ENCODE measurements at regions not wholly inside any gene's neighbourhood (a gene's known extent, or its start where the extent isn't known, plus 50 kb on each side); places are given as distances from the start of the nearest gene placed in this dataset.

GRCh38 chr6:86793649-86794048, 143.7 kb upstream of the HTR1E start:
- Histone ChIP-seq H3K36me3 (ENCODE audit: control insufficient read depth, insufficient read depth, low read length) (no peaks in the 10 kb centered on the region), H3K9me3 (ENCODE audit: control insufficient read depth, low read length) (peaks cover 5% of the 10 kb centered on the region), H3K9ac (ENCODE audit: extremely low read depth, low read length, poor library complexity, severe bottlenecking) (no peak overlapping the region), H3K27ac (ENCODE audit: low read depth, low read length) (no peak overlapping the region), H3K4me3 (ENCODE audit: low read length) (no peak overlapping the region), H3K4me1 (ENCODE audit: control insufficient read depth, insufficient read depth, low read length) (no peaks in the 10 kb centered on the region), H3K27me3 (ENCODE audit: control insufficient read depth, insufficient read depth, low read length, poor library complexity, severe bottlenecking) (no peaks in the 10 kb centered on the region)
- Mint-ChIP-seq H3K4me1 (no peaks in the 10 kb centered on the region), H3K9me3 (peaks cover 20% of the 10 kb centered on the region), H3K27ac (no peak overlapping the region), H3K27me3 (ENCODE audit: insufficient read depth) (peaks cover 2% of the 10 kb centered on the region), H3K36me3 (ENCODE audit: low read depth) (no peaks in the 10 kb centered on the region), H3K4me3 (no peak overlapping the region)
- TF ChIP-seq CTCF (conservative IDR thresholded peaks at IDR 0.05) = no peak
- no peak for DNase-seq
- WGBS, 2 experiments (ENCODE audit: insufficient coverage in 1 of 2, insufficient read length in 1 of 2) = 88% methylated on average over 1 of the region's 1 CpG; no CpG with 5 or more reads in 1 of the 2 experiments

GRCh38 chr6:86791476-86791875, 145.9 kb upstream of the HTR1E start:
- H3K4me1 Mint-ChIP-seq = peaks cover 2% of the 10 kb centered on the region
- no peak for DNase-seq
- H3K9ac ChIP-seq (ENCODE audit: extremely low read depth, low read length, poor library complexity, severe bottlenecking) = no peak overlapping the region
- H3K36me3 ChIP-seq (ENCODE audit: control insufficient read depth, insufficient read depth, low read length) = no peaks in the 10 kb centered on the region
- H3K9me3 Mint-ChIP-seq = peaks cover 4% of the 10 kb centered on the region
- TF ChIP-seq CTCF (conservative IDR thresholded peaks at IDR 0.05) = no peak
- 100% methylated on average over 1 of the region's 1 CpG; no CpG with 5 or more reads in 1 of the 2 experiments for WGBS, 2 experiments (ENCODE audit: insufficient coverage in 1 of 2, insufficient read length in 1 of 2)
- H3K4me3 Mint-ChIP-seq = no peak overlapping the region
- no peak overlapping the region for H3K27ac Mint-ChIP-seq
- peaks cover 4% of the 10 kb centered on the region for H3K27me3 ChIP-seq (ENCODE audit: control insufficient read depth, insufficient read depth, low read length, poor library complexity, severe bottlenecking)
- H3K9me3 ChIP-seq (ENCODE audit: control insufficient read depth, low read length) = peaks cover 10% of the 10 kb centered on the region
- H3K27me3 Mint-ChIP-seq (ENCODE audit: insufficient read depth) = peaks cover 8% of the 10 kb centered on the region
- H3K4me1 ChIP-seq (ENCODE audit: control insufficient read depth, insufficient read depth, low read length) = no peaks in the 10 kb centered on the region
- no peak overlapping the region for H3K27ac ChIP-seq (ENCODE audit: low read depth, low read length)
- no peak overlapping the region for H3K4me3 ChIP-seq (ENCODE audit: low read length)
- no peaks in the 10 kb centered on the region for H3K36me3 Mint-ChIP-seq (ENCODE audit: low read depth)

GRCh38 chr6:86789779-86790411, 147.4 kb upstream of the HTR1E start:
- no peak overlapping the region for H3K4me3 Mint-ChIP-seq
- H3K9me3 Mint-ChIP-seq = no peaks in the 10 kb centered on the region
- no peaks in the 10 kb centered on the region for H3K36me3 Mint-ChIP-seq (ENCODE audit: low read depth)
- DNase-seq = no peak
- H3K9ac ChIP-seq (ENCODE audit: extremely low read depth, low read length, poor library complexity, severe bottlenecking) = no peak overlapping the region
- peaks cover 4% of the 10 kb centered on the region for H3K27me3 ChIP-seq (ENCODE audit: control insufficient read depth, insufficient read depth, low read length, poor library complexity, severe bottlenecking)
- peaks cover 6% of the 10 kb centered on the region for H3K27me3 Mint-ChIP-seq (ENCODE audit: insufficient read depth)
- H3K27ac Mint-ChIP-seq = no peak overlapping the region
- H3K36me3 ChIP-seq (ENCODE audit: control insufficient read depth, insufficient read depth, low read length) = no peaks in the 10 kb centered on the region
- no peak for TF ChIP-seq CTCF (conservative IDR thresholded peaks at IDR 0.05)
- H3K27ac ChIP-seq (ENCODE audit: low read depth, low read length) = no peak overlapping the region
- peaks cover 10% of the 10 kb centered on the region for H3K9me3 ChIP-seq (ENCODE audit: control insufficient read depth, low read length)
- H3K4me1 ChIP-seq (ENCODE audit: control insufficient read depth, insufficient read depth, low read length) = peaks cover 6% of the 10 kb centered on the region
- WGBS, 2 experiments (ENCODE audit: insufficient coverage in 1 of 2, insufficient read length in 1 of 2) = 91% methylated on average over 2 of the region's 2 CpGs; no CpG with 5 or more reads in 1 of the 2 experiments
- H3K4me3 ChIP-seq (ENCODE audit: low read length) = no peak overlapping the region
- peaks cover 15% of the 10 kb centered on the region for H3K4me1 Mint-ChIP-seq

Data from endodermal cell (in vitro differentiated cells).